Omental fat pad (tissue), 3 donors: ENCODE measurements at regions not wholly inside any gene's neighbourhood (a gene's known extent, or its start where the extent isn't known, plus 50 kb on each side); places are given as distances from the start of the nearest gene placed in this dataset.

Experiments used
- ATAC-seq: fragments of 150-250 bp; one replicate; pipeline ENCODE4 v1.9.1; 2016; ENCODE audit warnings: mild to moderate bottlenecking, moderate library complexity; ENCODE audit not compliant: low FRiP score
- DNase-seq: peaks from one replicate; pipeline ENCODE4 v3.0.0-alpha.2; 2019; ENCODE audit warnings: low spot score
- TF ChIP-seq, protein P1 (sequence below), 3 donors: fragments of 450-650 bp; IDR thresholded peaks; one replicate each; pipeline ENCODE4 v1.5.1; 2016 to 2017; ENCODE audit warnings: antibody characterized with exemption in 3 of 3, mild to moderate bottlenecking in 3 of 3, moderate library complexity in 2 of 3

- ATAC-seq (no peak), DNase-seq (no peak)
- TF ChIP-seq, protein P1, sequence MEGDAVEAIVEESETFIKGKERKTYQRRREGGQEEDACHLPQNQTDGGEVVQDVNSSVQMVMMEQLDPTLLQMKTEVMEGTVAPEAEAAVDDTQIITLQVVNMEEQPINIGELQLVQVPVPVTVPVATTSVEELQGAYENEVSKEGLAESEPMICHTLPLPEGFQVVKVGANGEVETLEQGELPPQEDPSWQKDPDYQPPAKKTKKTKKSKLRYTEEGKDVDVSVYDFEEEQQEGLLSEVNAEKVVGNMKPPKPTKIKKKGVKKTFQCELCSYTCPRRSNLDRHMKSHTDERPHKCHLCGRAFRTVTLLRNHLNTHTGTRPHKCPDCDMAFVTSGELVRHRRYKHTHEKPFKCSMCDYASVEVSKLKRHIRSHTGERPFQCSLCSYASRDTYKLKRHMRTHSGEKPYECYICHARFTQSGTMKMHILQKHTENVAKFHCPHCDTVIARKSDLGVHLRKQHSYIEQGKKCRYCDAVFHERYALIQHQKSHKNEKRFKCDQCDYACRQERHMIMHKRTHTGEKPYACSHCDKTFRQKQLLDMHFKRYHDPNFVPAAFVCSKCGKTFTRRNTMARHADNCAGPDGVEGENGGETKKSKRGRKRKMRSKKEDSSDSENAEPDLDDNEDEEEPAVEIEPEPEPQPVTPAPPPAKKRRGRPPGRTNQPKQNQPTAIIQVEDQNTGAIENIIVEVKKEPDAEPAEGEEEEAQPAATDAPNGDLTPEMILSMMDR (IDR thresholded peaks at IDR 0.05), result no peak
Measured at GRCh38 chr4:121217351-121217750, 53.2 kb upstream of the TNIP3 start.

- TF ChIP-seq, protein P1 (IDR thresholded peaks at IDR 0.05), result no peak
- DNase-seq (no peak), ATAC-seq (no peak)
Measured at GRCh38 chr4:121216461-121216860, 52.3 kb upstream of the TNIP3 start.

- no peak for ATAC-seq
- TF ChIP-seq, protein P1 (IDR thresholded peaks at IDR 0.05), result no peak
- no peak for DNase-seq
Measured at GRCh38 chr4:121213940-121214339, 49.8 kb upstream of the TNIP3 start.
